ENCODE measurements at regions not wholly inside any gene's neighbourhood (a gene's known extent, or its start where the extent isn't known, plus 50 kb on each side); places are given as distances from the start of the nearest gene placed in this dataset.

DNA sequence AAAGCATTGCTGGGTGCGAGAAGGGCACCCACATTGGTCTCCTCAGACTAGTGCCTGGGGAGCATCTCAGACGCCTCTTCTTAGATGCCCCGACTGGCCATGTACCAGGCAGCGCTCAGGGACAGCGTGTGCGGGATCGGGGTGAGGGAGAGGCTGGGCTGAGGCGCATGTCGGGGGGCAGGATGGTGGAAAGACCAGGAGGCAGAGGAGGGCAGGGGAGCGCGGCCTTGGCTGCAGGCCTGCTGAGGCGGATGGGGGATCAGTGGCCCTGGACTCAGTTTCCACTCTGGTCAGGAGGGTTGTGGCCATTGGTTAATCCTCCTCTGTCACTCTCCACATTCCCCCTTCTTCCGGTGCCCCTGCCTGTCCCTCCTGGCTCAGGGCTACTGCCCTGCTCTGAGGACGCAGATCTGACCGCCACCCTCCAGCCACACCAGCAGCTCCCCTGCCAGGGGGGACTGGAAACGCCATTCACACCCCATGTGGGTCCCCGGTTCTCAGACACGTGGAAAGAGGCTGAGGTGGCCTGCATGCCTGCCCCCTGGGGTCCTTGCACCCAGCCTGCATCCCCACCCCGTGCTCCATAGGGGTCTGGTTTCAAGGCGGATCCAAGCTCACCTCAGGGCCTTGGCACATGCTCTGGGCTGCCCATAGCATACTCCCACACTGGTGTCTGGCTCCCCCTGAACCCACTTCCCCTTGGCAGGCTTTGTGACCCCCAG, 105.9 kb downstream of the CPZ start:
- no peak for DNase-seq (ENCODE audit: low spot score)

DNA sequence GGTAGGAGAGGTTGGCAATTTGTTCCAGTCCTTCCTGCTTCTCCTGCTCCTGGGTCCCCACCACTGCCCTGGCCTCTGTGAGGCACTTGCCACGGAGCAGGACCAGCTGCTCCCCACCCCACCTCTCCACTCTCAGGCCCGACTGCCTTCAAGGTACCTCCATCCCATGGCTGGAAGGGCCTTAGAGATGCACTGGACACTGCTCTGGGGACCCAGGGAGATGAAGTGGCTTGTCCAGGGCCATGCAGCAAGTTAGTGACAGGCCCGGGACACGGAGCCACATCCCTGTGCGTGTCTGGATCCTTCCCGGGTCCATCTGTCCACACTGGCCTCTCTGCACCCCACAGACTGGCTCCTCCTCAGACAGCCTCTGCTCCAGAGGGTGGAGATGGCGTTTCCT, 105.3 kb downstream of the CPZ start:
- DNase-seq (ENCODE audit: low spot score): no peak

DNA sequence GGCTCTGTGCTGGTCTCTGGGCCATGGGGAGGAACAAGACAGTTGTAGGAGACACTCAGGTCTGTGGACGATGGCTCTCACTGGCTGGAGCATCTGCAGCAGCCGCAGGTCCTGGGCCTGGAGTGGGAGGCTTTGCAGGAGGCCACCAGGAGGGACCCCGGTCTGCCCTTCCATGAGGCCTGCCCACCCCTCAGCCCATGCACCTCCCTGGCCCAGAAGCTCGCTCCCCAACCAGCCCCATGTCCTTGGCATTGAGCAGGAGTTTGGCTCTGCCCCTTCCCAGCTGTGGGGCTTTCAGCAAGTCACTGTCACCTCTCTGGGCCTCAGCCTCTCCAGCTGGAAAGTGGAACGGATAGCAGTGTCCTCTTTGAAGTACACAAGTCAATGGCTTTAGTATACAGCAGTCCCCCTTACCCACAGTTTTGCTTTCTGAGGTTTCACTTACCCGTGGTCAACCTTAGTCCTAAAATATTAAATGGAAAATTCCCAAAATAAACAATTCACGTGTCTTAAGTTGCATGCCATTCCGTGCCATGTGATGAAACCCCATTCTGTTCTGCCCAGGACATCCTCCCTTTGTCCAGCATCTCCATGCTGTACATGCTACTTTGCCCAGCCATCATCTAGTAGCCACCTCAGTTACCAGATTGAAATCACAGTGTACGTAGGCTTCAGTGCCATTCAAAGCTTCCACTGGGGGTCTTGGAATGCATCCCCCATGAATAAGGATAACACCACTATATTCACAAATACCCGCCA, 104.0 kb downstream of the CPZ start:
- DNase-seq (ENCODE audit: low spot score): no peak

DNA sequence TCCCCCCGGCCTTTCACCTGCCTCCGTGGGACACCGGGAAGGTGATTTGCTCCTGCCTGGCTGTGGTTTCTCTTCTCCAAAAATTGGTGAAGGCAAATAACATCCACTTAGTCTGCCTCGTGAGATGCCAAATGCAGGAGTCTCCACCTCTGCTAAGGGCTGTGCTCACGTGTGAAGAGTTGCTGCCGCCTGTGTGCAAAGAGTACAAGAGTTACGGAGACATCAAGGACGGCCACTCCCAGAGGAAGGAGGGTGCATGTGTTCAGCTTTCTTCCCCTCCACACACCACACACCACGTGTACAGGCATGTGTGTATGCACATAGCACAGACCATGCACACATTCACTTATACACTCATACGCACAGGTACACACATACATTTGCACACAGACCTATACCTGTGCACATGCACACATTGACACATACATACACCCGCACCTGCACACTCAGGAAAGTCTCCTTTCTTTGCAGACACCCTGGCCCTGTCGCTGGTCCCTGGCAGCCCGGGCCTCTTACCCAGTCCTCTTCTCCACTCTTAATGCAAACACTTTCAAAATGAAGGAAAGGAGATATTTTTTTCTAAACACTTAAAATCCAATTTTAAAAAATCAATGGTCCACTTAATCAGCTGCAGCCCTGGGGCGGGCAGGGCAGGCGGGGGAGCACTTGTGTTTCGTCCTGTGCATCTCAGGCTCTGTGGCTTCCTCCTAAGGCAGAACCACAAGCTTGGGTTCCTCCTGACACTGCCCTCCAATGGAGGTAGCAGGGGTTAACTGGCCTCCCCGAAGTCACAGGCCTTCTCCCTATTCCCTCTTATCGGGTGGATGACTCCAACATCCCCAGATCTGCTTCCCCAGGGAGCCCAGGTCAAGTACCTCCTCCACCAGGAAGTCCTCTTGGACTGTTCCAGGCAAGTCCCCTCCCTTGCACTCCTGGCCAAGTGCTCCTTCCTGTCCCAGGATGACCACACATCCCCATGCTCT, 103.0 kb downstream of the CPZ start:
- no peak for DNase-seq (ENCODE audit: low spot score)

DNA sequence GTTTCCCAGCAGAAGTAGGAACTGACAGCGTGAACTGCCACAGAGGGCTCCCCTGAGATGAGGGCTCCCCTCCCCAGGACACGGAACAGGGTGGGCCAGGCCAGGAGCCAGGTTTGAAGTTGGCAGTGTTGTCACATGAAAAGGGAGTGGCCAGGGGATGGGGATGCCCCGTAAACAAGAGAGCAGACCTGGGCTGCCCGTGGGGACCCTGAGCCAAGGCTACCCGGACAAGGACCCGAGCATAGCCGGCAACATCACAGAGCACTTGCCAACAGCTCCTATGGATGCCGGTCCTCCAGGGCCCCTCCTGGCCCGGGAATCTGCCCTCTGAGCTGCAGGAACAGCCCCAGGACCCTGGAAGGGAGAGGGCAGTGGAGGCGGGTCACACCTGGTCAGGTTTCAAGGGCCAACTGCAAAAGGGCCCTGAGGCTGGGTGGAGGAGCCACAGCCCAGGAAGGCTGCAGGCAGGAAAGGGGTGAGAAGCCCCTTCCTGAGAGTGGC, 102.1 kb downstream of the CPZ start:
- DNase-seq (ENCODE audit: low spot score): no peak

DNA sequence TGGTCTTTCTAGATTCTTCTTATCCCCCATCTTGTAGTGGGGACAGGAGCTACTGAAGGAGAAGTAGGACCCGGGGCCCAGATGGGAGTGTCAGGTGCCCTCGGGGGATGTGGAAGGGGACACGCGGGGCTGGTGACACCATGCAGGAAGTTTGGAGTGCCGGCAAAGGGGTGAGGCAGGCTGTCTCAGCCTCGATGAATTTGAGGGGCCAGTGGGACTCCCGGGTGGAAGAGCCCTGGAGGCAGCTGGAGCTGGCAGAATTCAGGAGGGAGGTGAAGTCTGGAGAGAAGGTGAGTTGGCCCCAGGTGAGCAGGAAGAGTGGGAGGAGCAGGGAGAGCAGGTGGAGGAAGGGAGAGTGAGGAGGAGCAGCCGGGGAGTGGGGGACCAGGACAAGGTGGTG, 101.7 kb downstream of the CPZ start:
- DNase-seq (ENCODE audit: low spot score): no peak

DNA sequence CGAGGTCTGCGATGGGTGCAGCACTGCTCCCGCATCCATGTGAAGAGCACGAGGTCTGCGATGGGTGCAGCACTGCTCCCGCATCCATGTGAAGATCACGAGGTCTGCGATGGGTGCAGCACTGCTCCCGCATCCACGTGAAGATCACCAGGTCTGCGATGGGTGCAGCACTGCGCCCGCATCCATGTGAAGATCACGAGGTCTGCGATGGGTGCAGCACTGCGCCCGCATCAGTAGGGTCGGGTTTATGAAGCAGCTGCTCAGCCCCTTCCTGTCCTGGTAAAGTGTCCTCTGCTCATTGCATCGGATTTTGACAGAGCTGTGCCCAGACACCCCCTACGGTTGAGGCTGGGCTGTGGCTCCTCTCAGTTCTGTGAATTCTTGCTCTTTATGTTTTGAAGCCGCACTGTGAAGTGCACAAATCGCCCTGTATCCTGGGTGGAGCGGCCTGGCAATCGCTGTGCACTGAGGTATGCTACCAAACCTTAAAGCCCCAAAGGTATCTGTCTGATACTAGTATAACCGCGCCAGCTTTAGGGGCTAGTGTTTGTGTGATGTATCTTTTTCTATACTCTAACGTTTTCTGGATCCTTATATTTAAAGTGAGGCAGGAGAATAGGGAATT, 98.7 kb downstream of the CPZ start:
- DNase-seq (ENCODE audit: low spot score): no peak

DNA sequence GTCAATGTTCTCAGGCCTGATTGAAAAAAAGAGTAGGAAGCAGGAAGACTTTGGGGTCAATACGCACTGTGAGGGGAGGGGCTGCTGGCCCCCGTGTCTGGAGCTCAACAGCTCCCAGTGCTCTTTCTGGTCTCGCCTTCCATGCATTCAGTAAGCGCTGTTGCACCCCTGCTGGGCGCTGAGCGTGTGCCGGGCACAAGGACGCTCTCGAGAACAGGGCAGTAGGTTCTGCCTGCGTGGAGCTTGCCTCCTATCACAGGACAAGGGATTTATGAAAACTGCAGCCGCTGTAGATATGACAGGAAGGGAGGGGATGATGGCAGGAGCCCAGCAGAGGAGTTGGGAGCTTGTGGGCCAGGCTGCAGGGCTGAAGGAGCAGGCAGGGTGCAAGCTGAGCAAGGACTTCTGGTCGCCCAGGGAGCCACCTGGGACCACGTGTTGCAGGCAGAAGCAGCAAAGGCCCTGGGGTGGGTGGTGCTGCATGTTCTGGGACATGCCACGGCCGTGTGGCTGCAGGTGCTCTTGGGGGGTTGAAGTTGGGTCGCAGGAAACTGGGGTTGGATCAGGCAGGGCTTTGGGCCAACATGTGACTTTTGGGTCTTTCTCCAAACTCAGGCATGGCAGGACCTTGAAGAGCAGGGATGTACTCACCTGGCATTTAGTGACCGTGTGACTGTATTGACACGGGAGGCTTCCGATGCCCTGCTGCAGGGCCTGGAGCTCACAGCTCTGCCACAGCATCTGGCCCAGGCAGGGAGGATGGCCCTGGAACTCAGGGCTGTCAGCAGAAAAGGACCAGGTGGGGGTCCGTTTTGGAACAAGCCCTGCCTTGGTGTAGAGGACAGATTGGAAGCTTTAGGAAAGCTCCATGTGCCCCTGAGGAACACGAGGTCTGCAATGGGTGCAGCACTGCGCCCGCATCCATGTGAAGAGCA, 97.9 kb downstream of the CPZ start:
- no peak for DNase-seq (ENCODE audit: low spot score)

DNA sequence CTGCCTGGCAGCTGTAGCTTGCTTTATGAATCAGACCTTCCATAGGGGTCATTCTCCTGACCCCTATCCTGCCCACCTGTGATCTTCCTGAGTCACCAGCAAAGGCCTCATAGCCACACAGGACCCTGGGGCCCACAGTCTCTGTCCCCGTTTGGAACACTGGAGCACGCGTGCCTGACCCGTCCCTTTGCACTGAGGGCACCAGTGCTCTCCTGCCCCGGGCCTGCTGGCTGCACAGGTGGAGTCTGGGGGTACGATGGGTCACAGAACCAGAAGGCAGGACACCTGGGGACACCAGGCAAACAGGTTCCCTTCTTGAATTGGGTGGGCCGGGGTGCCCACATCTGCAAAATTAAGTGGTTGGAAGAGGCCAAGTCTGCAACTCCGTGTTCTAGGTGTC, 97.2 kb downstream of the CPZ start:
- no peak for DNase-seq (ENCODE audit: low spot score)

DNA sequence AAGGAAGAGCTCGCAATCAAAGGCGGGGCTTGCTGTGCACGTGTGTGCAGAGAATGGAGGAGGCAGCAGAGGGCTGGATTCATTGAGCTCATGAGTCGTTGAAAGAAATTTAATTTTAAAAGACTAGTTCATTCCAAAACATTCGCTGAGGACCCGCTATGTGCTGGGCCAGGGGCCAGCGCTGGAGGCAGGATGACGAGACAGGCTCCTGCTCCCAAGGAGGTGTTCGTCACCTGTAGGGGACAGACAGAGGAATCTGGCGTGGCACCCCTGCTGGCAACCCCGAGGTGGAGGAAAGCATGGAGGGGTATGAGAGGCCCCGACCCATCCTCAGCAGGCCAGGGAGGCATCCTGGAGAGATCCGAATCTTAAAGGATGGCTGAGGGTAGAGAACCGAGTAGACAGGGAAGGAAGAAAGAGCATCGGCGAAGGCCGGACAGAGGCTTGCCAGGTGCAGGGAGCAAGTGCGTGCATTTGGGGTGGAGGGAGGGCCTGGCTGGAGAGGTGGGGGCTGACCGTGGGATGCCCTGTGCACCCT, 96.4 kb downstream of the CPZ start:
- no peak for DNase-seq (ENCODE audit: low spot score)

DNA sequence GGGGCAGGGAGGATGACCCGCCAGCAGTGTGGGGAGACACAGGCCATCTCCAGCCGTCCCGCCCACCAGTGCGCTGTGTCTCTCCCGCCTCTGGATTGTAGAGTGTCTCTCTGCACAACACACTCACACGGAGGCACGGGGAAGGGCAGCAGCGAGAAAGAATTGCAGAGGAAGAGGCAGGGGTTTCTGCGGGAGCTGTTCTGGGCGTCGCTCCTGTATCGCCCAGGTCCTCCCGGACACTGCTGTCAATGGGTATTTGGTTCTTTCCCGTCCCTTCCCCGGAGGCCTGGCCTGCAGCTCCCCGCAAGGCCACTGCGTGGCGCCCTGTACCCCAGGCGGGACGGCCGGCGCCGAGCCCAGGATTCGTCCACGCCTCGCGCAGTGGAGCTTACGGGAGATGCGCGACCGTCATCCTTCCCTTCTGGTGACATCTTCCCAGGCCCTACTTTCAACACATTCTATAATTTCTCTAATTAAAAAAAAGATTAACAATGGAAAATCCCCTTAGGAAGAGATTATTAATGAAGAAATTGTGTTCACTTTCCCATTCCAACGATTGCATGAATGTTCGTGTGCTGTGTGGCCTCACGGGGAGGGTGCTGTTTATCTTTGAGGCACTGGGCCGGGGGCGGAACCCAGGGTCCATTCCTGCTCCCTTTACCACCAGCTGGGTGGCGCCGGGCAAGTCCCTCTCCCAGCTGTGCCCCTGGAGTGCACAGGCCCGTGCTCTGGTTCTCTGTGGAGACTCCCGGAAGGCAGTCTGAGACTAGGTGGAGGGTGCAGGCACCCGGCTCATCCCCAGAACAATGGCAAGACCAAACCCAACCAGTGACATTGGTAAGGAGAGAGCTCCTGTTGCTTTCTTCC, 95.7 kb downstream of the CPZ start:
- DNase-seq (ENCODE audit: low spot score): no peak

DNA sequence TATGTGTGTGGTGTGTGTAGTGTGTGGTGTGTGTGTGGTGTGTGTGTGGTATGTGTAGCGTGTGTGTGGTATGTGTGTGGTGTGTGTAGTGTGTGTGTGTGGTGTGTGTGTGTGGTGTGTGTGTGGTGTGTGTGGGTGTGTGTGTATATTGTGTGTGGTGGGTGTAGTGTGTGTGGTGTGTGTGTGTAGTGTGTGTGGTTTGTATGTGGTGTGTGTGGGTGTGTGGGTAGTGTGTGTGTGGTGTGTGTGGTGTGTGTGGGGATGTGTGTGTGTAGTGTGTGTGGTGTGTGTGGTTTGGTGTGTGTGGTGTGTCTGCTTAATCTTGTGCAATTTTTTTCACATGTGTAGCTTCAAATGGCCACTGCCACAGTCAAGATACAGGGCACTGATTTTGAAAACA, 94.5 kb downstream of the CPZ start:
- DNase-seq (ENCODE audit: low spot score): no peak

DNA sequence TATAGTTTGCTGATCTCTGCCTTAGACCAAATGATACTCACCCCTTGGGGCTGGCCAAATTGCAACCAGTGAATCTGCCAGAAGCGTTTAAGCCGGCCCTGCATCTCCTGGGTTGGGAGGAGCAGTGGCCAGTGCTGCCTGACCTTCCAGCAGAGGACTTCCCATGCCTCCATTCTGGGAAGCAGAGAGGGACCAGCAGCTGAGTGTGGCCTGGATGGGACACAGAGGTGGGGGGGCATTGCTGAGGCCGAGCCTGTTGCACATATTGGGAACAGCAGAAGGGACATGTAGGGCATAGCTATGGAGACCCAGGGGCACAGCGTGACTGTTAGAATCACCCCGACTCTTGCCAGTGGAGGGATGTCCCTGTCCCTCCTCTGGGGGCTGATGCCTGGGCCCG, 93.3 kb downstream of the CPZ start:
- DNase-seq (ENCODE audit: low spot score): no peak

DNA sequence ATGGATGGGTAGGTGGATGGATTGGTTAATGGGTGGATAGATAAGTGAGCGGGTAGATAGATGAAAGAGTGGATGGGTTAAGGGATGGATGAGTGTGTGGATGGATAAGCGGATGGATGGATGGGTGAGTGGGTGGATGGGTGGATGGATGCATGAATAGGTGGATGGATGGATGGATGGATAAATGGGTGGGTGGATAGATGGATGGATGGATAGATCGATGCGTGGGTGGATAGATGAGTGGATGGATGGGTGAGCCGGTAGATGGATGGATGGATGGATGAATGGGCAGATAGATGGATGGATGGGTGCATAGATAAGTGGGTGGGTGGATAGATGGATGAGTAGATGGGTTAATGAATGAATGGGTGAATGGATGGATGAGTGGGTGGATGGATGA, 90.9 kb downstream of the CPZ start:
- no peak for DNase-seq (ENCODE audit: low spot score)

DNA sequence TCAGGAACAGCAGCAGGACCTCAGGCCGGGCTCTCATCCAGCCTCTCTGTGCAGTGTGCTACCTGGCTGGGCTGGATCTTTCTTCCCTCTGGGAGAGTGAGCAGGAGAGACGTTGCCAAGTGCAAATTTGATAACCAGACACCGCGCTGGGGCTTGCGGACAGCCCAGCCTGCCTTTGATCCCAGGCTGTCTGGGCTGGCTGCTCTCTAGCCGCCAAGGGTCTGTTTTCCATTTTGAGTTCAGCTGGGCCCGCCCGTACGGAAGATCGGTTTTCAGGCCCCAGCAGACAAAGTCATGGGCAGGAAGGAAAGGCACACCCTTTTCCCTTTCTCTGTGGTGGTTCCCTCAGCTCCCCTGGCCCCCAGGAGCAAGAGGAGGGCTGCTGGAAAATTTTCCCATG, 90.2 kb downstream of the CPZ start:
- no peak for DNase-seq (ENCODE audit: low spot score)

DNA sequence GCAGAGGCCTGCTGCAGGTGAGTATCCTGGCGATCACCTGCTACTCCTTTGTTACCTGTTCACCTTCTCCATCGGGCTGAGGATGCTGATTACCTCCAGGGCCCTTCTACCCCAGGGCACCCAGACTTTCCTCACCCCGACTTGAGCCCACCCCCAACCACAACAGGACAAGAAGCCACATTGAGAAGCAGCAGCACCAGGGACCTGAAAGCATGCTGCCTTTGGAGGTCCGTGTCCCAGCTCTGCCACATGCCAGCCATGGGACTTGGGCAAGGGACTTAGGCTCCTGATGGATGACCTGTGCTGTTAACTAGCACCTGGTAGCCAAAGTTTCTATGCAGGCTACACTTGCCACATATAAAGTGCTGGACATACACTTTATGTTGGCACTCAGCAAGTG, 89.7 kb downstream of the CPZ start:
- no peak for DNase-seq (ENCODE audit: low spot score)

DNA sequence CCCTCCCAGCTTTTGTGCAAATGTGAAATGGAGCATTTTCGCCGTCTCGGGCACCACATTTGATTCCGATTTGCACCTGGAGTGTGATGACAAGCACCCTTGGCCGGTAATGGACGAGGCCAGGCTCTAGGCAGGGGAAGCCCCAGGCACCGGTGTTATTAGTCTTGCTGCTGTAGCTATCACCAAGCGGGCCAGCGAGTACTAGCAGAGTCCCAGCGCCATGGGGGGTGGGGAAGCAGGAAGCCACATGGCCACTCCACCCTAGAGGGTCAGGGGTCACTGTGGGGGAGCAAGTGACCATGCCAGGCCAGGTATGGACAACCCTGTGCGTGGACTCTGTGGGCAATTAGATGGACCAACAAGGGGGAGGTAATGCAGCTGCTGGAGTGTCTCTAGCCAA, 88.8 kb downstream of the CPZ start:
- DNase-seq (ENCODE audit: low spot score): no peak

DNA sequence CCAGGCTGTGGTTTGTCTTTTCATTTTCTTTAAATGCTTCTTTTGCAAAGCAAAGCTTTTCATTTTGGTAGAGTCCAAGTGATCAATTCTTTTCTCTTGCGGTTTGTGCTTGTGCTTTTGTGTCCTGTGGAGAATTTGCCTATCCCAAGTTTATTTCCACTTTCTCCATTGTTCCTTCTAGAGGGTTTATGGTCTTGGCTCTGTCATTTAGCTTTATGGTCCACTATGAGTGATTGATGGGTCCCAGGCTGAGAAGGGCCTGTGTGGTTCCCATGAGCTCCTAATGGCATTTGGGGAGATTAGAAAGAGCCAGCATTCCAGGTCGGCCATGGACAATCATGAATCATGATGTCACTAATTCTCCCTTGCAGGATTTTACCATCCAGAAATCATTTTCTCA, 86.5 kb downstream of the CPZ start:
- no peak for DNase-seq (ENCODE audit: low spot score)

DNA sequence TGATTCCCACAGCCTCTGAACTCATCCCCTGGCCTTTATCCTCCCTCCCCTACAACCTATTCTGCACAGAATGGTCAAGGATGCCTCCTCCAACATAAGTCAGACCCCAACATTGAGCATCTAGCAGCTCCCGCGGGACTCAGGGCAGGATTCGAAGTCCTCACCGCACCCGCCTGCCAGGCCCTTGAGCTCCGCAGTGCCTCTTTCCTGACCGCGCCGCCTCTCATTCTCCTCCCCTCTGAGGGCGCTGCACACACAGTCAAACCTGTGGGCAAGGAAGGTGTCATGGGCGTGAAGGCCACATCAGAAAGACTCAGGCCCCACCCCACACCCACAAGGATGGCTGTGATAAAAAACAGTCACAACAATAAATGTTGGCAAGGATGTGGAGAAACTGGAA, 84.1 kb downstream of the CPZ start:
- no peak for DNase-seq (ENCODE audit: low spot score)

DNA sequence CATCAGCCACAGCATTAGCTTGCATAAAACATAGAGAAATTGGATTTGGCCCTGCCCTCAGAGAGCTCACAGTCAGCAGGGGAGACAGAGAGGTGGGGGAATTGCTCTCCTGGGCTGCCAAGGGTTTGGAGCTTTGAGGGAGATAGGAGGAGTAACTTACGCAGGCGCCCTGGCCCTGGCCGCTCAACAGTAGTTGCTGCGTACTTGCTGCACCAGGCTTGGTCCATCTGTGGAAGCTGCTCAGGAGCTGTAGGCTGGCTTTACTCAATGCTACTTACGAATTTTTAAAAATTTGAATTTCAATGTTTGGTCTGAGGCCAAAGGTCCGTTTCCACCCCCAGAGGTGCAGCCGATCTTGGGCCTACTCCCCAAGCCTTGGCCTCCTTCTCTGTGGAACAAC, 83.3 kb downstream of the CPZ start:
- DNase-seq (ENCODE audit: low spot score): no peak
